Activated naive CD4-positive, alpha-beta T cell treated with anti-CD3 and anti-CD28 coated beads, Interleukin-2, amount 50 U/mL, for 24 hours (primary cell): ENCODE measurements at regions not wholly inside any gene's neighbourhood (a gene's known extent, or its start where the extent isn't known, plus 50 kb on each side); places are given as distances from the start of the nearest gene placed in this dataset.

Experiments
- H3K27ac Mint-ChIP-seq: one replicate; pipeline ENCODE4 v1.8.0; 2021; ENCODE audit warnings: mild to moderate bottlenecking, mixed read lengths
- H3K27me3 Mint-ChIP-seq: one replicate; pipeline ENCODE4 v1.8.0; 2021; ENCODE audit warnings: mixed read lengths
- H3K36me3 Mint-ChIP-seq: one replicate; pipeline ENCODE4 v1.8.0; 2021; ENCODE audit warnings: mixed read lengths
- H3K4me1 Mint-ChIP-seq: one replicate; pipeline ENCODE4 v1.8.0; 2021; ENCODE audit warnings: mixed read lengths
- H3K4me3 Mint-ChIP-seq: one replicate; pipeline ENCODE4 v1.8.0; 2021; ENCODE audit warnings: mild to moderate bottlenecking, mixed read lengths
- H3K9me3 Mint-ChIP-seq: one replicate; pipeline ENCODE4 v1.8.0; 2021; ENCODE audit warnings: mixed read lengths

DNA sequence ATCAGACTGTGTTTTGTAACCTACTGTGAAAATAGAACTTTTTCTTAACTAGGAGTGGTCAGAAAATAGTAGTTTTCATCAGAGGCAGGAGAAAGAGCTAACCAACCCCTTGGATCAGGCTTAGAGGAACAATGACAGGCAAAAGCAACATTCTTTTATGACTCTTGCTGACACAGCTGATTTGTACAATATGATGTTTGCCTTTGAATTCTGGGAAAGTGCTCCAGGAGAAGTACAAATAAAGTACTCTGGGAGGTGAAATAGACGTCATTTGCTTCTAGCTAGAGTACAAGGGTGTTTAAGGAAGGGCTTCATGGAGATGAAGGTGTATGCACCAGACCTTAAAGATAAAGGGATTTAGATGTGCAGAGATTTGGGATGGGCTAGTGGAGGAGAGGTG, 75.1 kb upstream of the KIAA1217 start:
- H3K36me3 Mint-ChIP-seq = no peaks in the 10 kb centered on the region
- H3K4me1 Mint-ChIP-seq = no peaks in the 10 kb centered on the region
- peaks cover 4% of the 10 kb centered on the region for H3K9me3 Mint-ChIP-seq
- peaks cover 4% of the 10 kb centered on the region for H3K27me3 Mint-ChIP-seq
- H3K27ac Mint-ChIP-seq = no peak overlapping the region
- no peak overlapping the region for H3K4me3 Mint-ChIP-seq

- H3K36me3 Mint-ChIP-seq = no peaks in the 10 kb centered on the region
- no peaks in the 10 kb centered on the region for H3K9me3 Mint-ChIP-seq
- H3K4me3 Mint-ChIP-seq = no peak overlapping the region
- peaks cover 4% of the 10 kb centered on the region for H3K27me3 Mint-ChIP-seq
- no peaks in the 10 kb centered on the region for H3K4me1 Mint-ChIP-seq
- H3K27ac Mint-ChIP-seq = no peak overlapping the region
These were observed 72.9 kb upstream of the KIAA1217 start for GRCh38 chr10:24136070-24136469.

GRCh38 chr10:24147321-24147720, 61.6 kb upstream of the KIAA1217 start:
- H3K27ac Mint-ChIP-seq = no peak overlapping the region
- no peaks in the 10 kb centered on the region for H3K27me3 Mint-ChIP-seq
- H3K4me1 Mint-ChIP-seq = no peaks in the 10 kb centered on the region
- no peaks in the 10 kb centered on the region for H3K36me3 Mint-ChIP-seq
- no peak overlapping the region for H3K4me3 Mint-ChIP-seq
- peaks cover 6% of the 10 kb centered on the region for H3K9me3 Mint-ChIP-seq

DNA sequence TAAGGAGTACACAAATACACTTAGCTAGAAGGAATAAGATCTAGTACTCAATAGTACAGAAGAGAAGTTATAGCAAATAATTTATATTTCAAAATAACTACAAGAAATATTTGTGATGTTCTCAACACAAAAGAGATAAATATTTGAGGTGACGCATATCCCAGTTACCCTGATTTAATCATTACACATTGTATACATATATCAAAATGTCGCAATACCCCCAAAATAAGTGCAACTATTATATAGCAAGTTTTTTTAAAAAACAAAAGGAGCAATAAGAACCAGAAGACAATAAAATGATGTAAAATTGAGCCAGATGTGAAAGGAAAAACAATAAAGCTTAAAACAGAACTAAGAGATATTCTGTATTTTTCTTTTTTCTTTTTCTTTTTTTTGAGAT, 59.3 kb upstream of the KIAA1217 start:
- no peak overlapping the region for H3K4me3 Mint-ChIP-seq
- H3K4me1 Mint-ChIP-seq = no peaks in the 10 kb centered on the region
- no peak overlapping the region for H3K27ac Mint-ChIP-seq
- H3K36me3 Mint-ChIP-seq = no peaks in the 10 kb centered on the region
- no peaks in the 10 kb centered on the region for H3K27me3 Mint-ChIP-seq
- H3K9me3 Mint-ChIP-seq = no peaks in the 10 kb centered on the region

GRCh38 chr10:24150853-24151252, 58.1 kb upstream of the KIAA1217 start:
- Mint-ChIP-seq H3K27ac (no peak overlapping the region), H3K9me3 (no peaks in the 10 kb centered on the region), H3K36me3 (no peaks in the 10 kb centered on the region), H3K27me3 (no peaks in the 10 kb centered on the region), H3K4me1 (no peaks in the 10 kb centered on the region), H3K4me3 (no peak overlapping the region)

DNA sequence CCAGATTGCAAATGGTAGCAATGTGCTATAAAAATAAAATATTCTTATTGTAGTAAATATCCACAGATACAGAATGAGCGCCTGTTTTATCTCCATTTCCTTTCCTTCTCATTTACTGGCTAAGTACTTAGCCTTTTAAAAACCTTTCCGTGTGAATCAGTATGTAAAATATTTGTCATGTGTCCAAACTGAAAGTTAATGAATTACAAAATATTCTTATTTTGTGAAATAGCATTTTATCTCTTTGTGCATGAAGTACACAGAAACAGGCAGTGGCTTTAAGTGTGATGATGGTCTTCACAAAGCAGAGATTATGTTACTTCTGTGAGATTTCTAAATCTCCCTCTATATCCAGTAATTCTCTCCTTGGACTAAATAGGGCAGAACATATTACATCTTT, 56.7 kb upstream of the KIAA1217 start:
- Mint-ChIP-seq H3K4me1 (no peaks in the 10 kb centered on the region), H3K36me3 (no peaks in the 10 kb centered on the region), H3K9me3 (peaks cover 7% of the 10 kb centered on the region), H3K27ac (no peak overlapping the region), H3K27me3 (no peaks in the 10 kb centered on the region), H3K4me3 (no peak overlapping the region)

GRCh38 chr10:24153031-24153430, 55.9 kb upstream of the KIAA1217 start:
- no peak overlapping the region for H3K4me3 Mint-ChIP-seq
- no peaks in the 10 kb centered on the region for H3K36me3 Mint-ChIP-seq
- no peaks in the 10 kb centered on the region for H3K4me1 Mint-ChIP-seq
- no peak overlapping the region for H3K27ac Mint-ChIP-seq
- no peaks in the 10 kb centered on the region for H3K27me3 Mint-ChIP-seq
- peaks cover 10% of the 10 kb centered on the region for H3K9me3 Mint-ChIP-seq

- no peak overlapping the region for H3K4me3 Mint-ChIP-seq
- H3K4me1 Mint-ChIP-seq = no peaks in the 10 kb centered on the region
- no peaks in the 10 kb centered on the region for H3K36me3 Mint-ChIP-seq
- no peaks in the 10 kb centered on the region for H3K27me3 Mint-ChIP-seq
- no peak overlapping the region for H3K27ac Mint-ChIP-seq
- peaks cover 10% of the 10 kb centered on the region for H3K9me3 Mint-ChIP-seq
These were observed 55.4 kb upstream of the KIAA1217 start for GRCh38 chr10:24153537-24153936.

DNA sequence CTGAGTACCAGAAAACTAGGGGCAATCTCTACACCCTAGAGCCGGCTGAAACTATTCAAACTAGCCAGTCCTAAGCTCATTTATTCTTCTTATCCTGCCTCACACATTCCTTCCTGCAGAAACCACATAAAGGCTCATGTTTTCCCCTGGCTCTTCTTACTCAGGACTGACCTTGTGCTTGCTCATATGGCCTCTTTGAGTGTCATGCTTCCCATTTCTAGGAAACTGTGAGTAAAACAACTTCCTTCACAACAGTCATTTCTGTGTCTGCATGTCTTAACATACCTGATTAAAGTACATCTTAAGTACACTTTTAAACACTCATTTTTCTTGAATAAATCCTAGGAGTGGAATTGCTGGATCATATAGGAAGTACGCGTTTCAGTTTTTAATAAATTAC, 52.3 kb upstream of the KIAA1217 start:
- Mint-ChIP-seq H3K36me3 (no peaks in the 10 kb centered on the region), H3K27me3 (no peaks in the 10 kb centered on the region), H3K27ac (no peak overlapping the region), H3K9me3 (peaks cover 10% of the 10 kb centered on the region), H3K4me1 (no peaks in the 10 kb centered on the region), H3K4me3 (no peak overlapping the region)

DNA sequence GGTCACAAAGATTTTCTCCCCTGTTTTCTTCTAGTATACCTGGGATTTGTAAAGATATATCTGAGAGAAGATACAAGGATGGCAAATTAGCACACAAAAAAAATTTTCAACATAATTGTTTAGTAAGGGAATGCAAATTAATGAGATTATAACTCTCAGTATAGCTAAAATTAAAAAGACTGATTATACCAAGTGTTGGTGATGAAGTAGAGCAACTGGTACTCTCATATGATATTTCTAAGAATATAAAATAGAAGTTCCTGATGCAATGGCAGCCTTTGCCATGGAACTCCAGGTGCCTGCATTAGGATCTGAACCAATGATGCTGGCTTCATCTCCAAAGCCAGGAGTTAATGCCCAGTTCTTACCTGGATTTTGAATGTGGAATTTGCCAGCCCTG, 51.4 kb upstream of the KIAA1217 start:
- Mint-ChIP-seq H3K27ac (no peak overlapping the region), H3K4me3 (no peak overlapping the region), H3K9me3 (peaks cover 10% of the 10 kb centered on the region), H3K4me1 (no peaks in the 10 kb centered on the region), H3K27me3 (no peaks in the 10 kb centered on the region), H3K36me3 (no peaks in the 10 kb centered on the region)
